ENCODE measurements at regions not wholly inside any gene's neighbourhood (a gene's known extent, or its start where the extent isn't known, plus 50 kb on each side); places are given as distances from the start of the nearest gene placed in this dataset.

- TF ChIP-seq ZNF532 (CRISPR knock-in tag; IDR thresholded peaks at IDR 0.05; ENCODE audit: borderline replicate concordance) (no peak), PRDM15 (CRISPR knock-in tag; IDR thresholded peaks at IDR 0.05) (no peak)
Measured at GRCh38 chr4:127155116-127155515, 477.6 kb upstream of the INTU start (continued).

GRCh38 chr4:127155555-127155954, 477.2 kb upstream of the INTU start:
- 0 out of 2 replicates have a peak, but pooled peaks cover 3% of the 10 kb centered on the region for H3K36me3 Mint-ChIP-seq
- no peaks in the 10 kb centered on the region for H3K4me1 Mint-ChIP-seq
- H3K27me3 Mint-ChIP-seq (ENCODE audit: low read depth), result no peaks in the 10 kb centered on the region
- ATAC-seq (no peak), DNase-seq (ENCODE audit: low spot score) (no peak)
- H3K9me3 Mint-ChIP-seq, result peaks cover 7% of the 10 kb centered on the region; the same call in 1 of the 2 replicates
- CTCF ChIA-PET, result no interaction called here
- no peak overlapping the region for H3K27ac Mint-ChIP-seq
- POLR2A ChIA-PET, result no interaction called here
- no peak overlapping the region for H3K4me3 Mint-ChIP-seq
- TF ChIP-seq NR1H2 (CRISPR knock-in tag; IDR thresholded peaks at IDR 0.05), result no peak
- TF ChIP-seq ZNF532 (CRISPR knock-in tag; IDR thresholded peaks at IDR 0.05; ENCODE audit: borderline replicate concordance), result no peak
- TF ChIP-seq ZNF281 (CRISPR knock-in tag; IDR thresholded peaks at IDR 0.05), result no peak
- no peak for TF ChIP-seq TP53 (CRISPR knock-in tag; IDR thresholded peaks at IDR 0.05)
- no peak for TF ChIP-seq ATF3 (CRISPR knock-in tag; conservative IDR thresholded peaks at IDR 0.05)
- no peak for TF ChIP-seq ZNF423 (CRISPR knock-in tag; IDR thresholded peaks at IDR 0.05)
- no peak for TF ChIP-seq ZNF671 (CRISPR knock-in tag; IDR thresholded peaks at IDR 0.05)
- no peak for TF ChIP-seq E2F5 (CRISPR knock-in tag; IDR thresholded peaks at IDR 0.05)
- TF ChIP-seq ELF4 (CRISPR knock-in tag; IDR thresholded peaks at IDR 0.05; ENCODE audit: low read depth), result no peak
- TF ChIP-seq ZBTB21 (CRISPR knock-in tag; IDR thresholded peaks at IDR 0.05; ENCODE audit: borderline replicate concordance), result no peak
- no peak for TF ChIP-seq ZNF219 (CRISPR knock-in tag; IDR thresholded peaks at IDR 0.05; ENCODE audit: borderline replicate concordance)
- no peak for TF ChIP-seq PRRX2 (CRISPR knock-in tag; IDR thresholded peaks at IDR 0.05)
- TF ChIP-seq ZNF232 (CRISPR knock-in tag; IDR thresholded peaks at IDR 0.05), result no peak
